ENCODE measurements at regions not wholly inside any gene's neighbourhood (a gene's known extent, or its start where the extent isn't known, plus 50 kb on each side); places are given as distances from the start of the nearest gene placed in this dataset.
"Not testable (repeated sequence)": the region's sequence is repeated elsewhere in the genome, so short reads cannot be mapped to it uniquely, and the experiment has no call there.

DNA sequence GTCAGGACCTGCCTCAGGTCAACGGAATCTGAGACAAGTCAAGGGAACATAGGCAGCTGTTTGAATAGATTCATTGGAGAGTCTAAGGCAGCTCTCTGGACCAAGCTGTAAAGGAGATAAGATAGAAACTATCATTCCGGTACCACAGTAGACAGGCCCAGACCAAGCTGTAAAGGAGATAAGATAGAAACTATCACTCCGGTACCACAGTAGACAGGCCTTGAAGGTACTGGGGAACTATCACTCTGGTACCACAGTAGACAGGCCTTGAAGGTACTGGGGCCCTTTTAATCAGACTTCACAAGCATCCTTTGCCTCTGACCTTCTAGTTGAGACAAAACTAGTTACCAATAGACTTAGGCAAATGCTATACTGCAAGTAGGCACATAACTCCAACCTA is 346.1 kb downstream of the DCDC2C start:
- no peak for DNase-seq

- no peak for DNase-seq
Observed at GRCh38 chr2:4053769-4054493, 350.6 kb downstream of the DCDC2C start.

DNA sequence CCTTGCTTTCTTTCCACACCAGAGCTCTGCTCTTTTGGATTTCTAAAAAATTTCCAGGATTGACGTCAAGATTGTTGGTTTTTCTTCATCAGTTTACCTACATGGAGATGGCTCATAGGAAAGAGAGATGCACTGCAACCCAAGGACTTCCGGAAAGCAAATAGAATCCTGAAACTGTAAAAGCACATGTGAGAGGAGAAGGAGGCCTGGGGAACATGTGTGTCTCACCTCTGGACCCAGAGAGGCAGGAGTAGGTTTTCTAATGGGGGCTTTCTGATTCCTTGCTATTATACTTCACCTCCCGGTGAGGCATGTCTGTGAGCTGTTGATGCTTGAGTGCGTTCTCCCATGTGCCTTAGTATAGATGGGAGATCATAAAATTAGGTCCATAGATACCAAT is 362.8 kb downstream of the DCDC2C start:
- no peak for DNase-seq

GRCh38 chr2:4073026-4073569 is 369.7 kb downstream of the DCDC2C start:
- no peak for DNase-seq

GRCh38 chr2:4077017-4077416 is 373.6 kb downstream of the DCDC2C start:
- no peak for DNase-seq

DNA sequence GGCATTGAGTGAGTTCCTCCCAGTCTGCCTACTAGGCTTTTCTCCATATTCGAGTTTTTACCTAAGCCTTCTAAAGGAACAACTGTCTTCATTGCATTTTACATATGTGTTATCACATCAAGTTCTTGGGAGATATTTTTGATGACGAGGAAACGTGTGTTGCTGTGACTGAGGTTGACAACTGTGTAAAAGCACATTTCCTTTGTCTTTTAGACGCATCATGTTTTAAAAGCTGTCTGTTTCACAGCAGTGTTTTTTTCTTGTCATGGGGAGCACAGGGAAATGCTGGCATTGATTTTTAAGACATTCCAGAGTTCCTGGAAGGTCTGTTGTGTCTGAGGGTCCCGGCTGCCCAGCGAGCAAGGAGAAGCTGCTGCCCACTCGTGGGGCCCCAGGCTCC is 381.8 kb downstream of the DCDC2C start:
- no peak for DNase-seq

- no peak for DNase-seq
Observed at GRCh38 chr2:4090668-4091630, 387.6 kb downstream of the DCDC2C start.

DNA sequence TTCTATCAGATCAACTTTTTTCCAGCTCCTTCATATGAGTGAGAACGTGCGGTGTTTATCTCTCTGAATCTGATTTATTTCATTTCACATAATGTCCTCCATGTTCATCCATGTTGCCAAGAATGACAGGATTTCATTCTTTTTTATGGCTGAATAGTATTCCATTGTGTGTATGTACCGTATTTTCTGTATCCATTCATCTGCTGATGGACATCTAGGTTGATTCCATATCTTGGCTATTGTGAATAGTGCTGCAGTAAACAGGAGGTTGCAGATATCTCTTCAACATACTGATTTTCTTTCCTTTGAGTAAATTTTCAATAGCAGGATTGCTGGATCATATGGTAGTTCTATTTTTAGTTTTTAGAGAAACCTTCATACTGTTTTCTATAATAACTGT is 388.5 kb downstream of the DCDC2C start:
- no peak for DNase-seq

GRCh38 chr2:4094743-4095142 is 391.4 kb downstream of the DCDC2C start:
- DNase-seq, result no peak

DNA sequence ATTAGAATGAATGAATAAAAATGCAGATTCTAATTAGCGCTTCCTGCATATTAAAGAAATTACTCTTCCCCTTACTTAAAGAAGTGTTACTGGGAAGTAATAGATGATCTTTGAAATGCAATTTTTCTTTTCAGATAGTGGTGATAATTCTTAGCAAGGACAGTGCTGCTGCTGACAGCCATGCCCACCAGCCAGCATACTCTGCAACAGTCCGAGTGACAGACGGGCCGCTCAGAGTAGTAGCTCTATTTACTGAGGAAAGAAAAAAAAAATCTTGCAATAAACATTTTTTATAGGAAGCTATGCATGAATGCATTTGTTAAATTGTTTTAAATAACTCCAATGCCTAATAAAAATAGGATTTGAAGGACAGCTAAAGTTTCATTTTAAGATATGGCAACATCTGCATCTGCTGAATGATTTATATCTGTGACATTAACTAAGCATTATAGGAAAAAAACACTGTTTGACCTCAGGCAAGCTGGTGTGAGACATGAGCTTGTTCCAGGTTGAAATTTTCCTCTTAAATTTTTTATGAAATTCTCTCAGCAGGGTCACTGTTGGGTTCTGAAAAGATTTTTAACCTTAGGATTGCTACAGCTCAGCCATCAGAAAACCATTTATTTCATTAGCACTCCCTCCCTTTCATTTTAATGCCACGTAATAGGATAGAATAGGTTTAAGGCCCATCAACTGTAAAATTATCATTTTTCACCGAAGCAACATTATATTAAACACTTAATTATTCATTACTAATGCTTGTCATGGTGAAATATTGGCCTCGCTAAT is 393.8 kb downstream of the DCDC2C start:
- no peak for DNase-seq

DNA sequence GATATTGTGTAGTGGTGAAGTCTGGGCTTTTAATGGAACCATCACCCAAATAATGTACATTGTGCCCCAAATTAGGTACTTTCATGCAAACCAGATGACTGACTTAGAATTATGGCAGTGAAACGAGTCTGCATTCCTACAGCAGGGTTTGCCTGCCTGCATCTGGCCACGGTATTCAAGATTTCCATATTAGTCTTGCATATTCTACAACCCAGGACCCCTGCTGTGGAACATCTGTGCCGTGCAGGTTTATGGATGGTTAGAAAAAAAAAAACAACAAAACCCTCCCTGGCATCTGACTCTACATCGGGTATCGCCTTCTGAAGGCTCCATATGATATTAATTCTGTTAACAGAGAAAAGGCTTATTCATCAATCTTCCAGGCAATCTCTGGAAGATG is 394.8 kb downstream of the DCDC2C start:
- DNase-seq, result no peak

- no peak for DNase-seq
Observed at GRCh38 chr2:4101936-4102335, 398.6 kb downstream of the DCDC2C start.

DNA sequence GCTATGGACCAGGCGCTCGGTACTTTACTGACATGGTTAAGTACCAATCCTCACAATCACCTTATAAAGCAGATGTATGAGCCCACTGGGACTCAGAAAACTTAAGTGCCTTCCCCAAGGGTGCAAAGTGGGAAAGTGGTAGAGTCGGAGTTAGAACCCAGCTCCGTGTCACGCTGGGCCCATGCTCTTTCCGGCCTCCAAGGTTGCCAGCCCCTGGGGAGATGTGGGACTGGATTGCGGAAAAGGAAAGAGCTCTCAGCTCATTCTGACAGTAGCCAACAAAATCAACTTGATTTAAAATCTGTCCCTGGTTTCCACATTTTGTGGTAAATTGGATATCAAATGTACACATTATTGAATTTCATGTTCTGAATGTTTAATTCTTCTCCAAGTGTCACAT is 403.8 kb downstream of the DCDC2C start:
- DNase-seq, result no peak

- no peak for DNase-seq
Observed at GRCh38 chr2:4110273-4110672, 406.9 kb downstream of the DCDC2C start.

- DNase-seq, result not testable (repeated sequence)
Observed at GRCh38 chr2:4115435-4115834, 412.1 kb downstream of the DCDC2C start.

DNA sequence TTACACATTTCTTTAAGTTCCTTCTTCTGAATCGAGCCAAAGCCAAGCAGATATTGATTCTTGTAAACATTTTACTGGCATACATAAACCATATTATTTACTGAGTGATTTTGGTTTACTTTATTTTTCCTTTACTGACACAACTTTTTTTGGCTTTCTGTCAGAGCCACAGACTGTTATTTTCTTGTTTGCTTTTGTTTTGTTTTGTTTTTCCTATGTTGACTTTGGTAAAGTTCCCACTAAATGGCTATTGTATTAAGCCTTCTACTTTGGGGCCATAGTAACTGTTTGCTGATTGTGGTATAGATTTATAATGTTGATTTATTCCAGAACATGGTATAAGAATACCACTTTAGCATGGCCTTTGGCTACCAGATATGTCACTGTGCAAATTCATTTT is 419.4 kb downstream of the DCDC2C start:
- no peak for DNase-seq

DNA sequence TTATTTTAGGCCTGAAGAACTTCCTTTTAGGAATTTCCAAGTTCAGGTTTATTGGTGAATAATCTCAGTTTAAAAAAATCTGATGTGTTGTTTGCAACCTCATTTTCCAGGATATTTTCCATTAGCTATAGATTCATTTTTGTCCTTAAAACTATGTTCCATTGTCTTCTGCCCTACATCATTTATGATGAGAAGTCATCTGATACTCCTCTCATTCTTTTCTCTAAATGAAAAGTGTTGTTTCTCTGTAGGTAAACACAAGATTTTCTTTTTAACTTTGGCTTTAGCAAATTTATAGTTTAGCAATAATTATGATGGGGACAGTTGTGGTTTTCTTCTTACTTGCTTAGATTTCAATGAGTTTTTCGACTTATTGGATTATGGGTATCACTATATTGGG is 427.3 kb downstream of the DCDC2C start:
- DNase-seq, result no peak

- no peak for DNase-seq
Observed at GRCh38 chr2:4134551-4135550, 431.5 kb downstream of the DCDC2C start.

DNA sequence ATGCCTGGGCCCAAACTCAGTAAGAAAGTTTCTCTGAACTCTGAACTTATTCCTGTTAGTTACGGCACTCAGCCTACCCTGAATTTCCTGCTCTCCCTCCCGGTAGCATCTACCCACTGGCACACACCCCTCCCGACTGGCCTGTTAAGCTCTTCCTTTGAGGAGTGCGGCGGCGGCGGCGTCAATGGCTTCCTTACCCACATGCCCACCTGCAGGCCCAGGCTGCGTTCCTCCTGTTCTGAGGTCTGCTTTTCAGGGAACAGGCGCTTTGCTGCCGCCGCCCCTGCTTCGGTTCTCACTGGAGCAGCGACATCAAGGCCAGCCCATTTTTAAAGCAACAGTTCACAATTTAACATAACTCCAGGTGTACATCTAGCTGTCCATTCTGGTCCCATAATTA is 432.4 kb downstream of the DCDC2C start:
- DNase-seq, result no peak

GRCh38 chr2:4139316-4139715 is 435.9 kb downstream of the DCDC2C start:
- no peak for DNase-seq

DNA sequence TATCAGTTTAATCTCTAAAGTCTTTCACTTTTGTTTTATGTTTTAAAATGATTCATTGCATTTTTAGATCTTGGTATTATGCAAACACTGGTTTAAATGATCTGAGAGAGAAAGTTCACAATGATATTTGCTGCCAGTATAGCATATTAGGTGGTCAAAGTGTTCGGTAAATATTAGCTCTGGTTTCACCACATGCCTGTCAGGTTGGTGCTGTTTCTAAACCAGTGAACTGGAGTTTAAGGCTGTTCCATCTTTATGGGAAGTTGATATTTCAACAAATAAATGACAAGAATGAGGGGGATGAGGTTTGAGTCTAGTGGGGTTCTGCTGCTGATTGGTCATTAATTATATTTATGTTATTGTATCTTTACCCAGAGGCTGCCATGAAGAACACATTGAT is 436.4 kb downstream of the DCDC2C start:
- DNase-seq, result no peak

Data from stimulated activated CD4-positive, alpha-beta T cell treated with anti-CD3 and anti-CD28 coated beads, Interleukin-2, amount 100 ng/mL, for 24 hours (primary cell).